Colonic mucosa (tissue), 4 donors: ENCODE measurements at regions not wholly inside any gene's neighbourhood (a gene's known extent, or its start where the extent isn't known, plus 50 kb on each side); places are given as distances from the start of the nearest gene placed in this dataset.

Experiments
- DNase-seq: peaks from one replicate; pipeline ENCODE4 v3.0.0-alpha.2; 2020
- H3K27ac ChIP-seq: fragments of 200-600 bp; one replicate; pipeline ENCODE4 v1.8.0; 2021
- H3K27me3 ChIP-seq: fragments of 200-600 bp; one replicate; pipeline ENCODE4 v1.8.0; 2021
- H3K36me3 ChIP-seq: fragments of 200-600 bp; one replicate; pipeline ENCODE4 v1.8.0; 2021
- H3K4me1 ChIP-seq: fragments of 200-600 bp; one replicate; pipeline ENCODE4 v1.8.0; 2021; ENCODE audit warnings: mild to moderate bottlenecking
- H3K4me3 ChIP-seq: fragments of 200-600 bp; one replicate; pipeline ENCODE4 v1.8.0; 2021
- H3K9ac ChIP-seq, 2 donors: one replicate each; pipeline ENCODE4 v1.7.0; 2013; ENCODE audit warnings: control low read depth in 2 of 2, low read depth in 2 of 2, low read length in 2 of 2
- H3K9me3 ChIP-seq: fragments of 200-600 bp; one replicate; pipeline ENCODE4 v1.8.0; 2021
- intact Hi-C: fragments of 100-400 bp; cut with DNase I; formaldehyde crosslinking; loops from one replicate; pipeline ENCODE4 v1.14.1; 2022
- TF ChIP-seq, protein P1 (sequence below): fragments of 200-600 bp; IDR thresholded peaks from one replicate; pipeline ENCODE4 v1.8.0; 2022; ENCODE audit warnings: antibody characterized with exemption, mild to moderate bottlenecking
- donor health status: healthy.
- donor health status: DM: no; HTN: no; CAD: no.
- donor health status: DM: no; HTN: no; CAD: no.

DNA sequence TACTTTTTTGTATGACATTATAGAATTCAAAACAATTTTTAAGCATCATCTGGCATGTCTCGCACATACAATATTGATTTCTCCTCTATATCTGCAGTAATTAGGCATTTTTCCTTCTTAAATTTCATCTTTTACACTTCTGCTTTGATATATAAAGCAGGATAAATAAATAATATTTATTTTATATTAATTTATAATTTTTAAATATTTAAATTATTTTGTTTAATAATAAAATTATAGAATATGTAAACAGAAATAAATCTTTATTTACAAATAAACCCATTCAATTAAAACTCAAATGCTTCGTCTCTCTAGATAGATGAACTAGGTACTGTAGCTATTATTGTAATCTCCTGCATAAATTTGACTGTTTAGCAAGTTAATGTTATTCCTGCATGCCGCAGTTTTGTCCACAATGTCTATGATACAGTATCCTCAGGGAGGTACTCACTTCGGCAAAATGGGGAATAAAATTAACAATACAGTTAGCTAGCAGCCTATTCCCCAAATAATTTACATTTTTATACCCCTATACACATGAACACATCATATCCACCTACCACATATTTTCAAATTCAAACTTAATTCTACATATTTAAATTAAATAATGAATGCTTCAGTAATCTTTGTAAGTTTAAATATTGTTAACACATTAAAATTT, 473.6 kb upstream of the SLC10A2 start:
- H3K36me3 ChIP-seq = no peaks in the 10 kb centered on the region
- H3K4me3 ChIP-seq = no peak overlapping the region
- intact Hi-C loops = no loop called here
- no peaks in the 10 kb centered on the region for H3K9me3 ChIP-seq
- no peaks in the 10 kb centered on the region for H3K4me1 ChIP-seq
- TF ChIP-seq, protein P1, sequence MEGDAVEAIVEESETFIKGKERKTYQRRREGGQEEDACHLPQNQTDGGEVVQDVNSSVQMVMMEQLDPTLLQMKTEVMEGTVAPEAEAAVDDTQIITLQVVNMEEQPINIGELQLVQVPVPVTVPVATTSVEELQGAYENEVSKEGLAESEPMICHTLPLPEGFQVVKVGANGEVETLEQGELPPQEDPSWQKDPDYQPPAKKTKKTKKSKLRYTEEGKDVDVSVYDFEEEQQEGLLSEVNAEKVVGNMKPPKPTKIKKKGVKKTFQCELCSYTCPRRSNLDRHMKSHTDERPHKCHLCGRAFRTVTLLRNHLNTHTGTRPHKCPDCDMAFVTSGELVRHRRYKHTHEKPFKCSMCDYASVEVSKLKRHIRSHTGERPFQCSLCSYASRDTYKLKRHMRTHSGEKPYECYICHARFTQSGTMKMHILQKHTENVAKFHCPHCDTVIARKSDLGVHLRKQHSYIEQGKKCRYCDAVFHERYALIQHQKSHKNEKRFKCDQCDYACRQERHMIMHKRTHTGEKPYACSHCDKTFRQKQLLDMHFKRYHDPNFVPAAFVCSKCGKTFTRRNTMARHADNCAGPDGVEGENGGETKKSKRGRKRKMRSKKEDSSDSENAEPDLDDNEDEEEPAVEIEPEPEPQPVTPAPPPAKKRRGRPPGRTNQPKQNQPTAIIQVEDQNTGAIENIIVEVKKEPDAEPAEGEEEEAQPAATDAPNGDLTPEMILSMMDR = no peak
- DNase-seq = no peak
- no peaks in the 10 kb centered on the region for H3K27me3 ChIP-seq
- no peak overlapping the region for H3K9ac ChIP-seq
- H3K27ac ChIP-seq = no peak overlapping the region

DNA sequence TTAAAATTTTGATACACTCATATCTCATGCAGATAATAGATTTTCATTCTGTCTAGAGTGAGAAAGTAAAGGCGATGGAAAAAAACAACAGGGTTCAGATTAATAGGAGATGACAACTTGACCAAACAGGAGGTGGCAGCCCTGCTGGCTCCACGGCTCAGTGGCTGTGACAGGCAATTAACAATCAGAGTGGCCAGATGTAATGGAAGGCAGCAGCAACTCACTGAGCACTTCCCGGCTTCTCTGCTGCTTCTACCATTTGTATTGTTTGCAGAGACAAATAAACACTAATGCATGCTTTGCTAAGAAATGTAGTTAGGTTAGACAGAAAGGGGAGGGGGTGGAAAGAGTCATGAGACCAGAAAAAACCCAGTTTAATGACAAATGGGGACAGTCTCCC, 473.0 kb upstream of the SLC10A2 start:
- H3K9me3 ChIP-seq = no peaks in the 10 kb centered on the region
- H3K27ac ChIP-seq = no peak overlapping the region
- TF ChIP-seq, protein P1 = no peak
- no peak for DNase-seq
- intact Hi-C loops = no loop called here
- H3K4me3 ChIP-seq = no peak overlapping the region
- no peaks in the 10 kb centered on the region for H3K4me1 ChIP-seq
- no peak overlapping the region for H3K9ac ChIP-seq
- no peaks in the 10 kb centered on the region for H3K36me3 ChIP-seq
- no peaks in the 10 kb centered on the region for H3K27me3 ChIP-seq

DNA sequence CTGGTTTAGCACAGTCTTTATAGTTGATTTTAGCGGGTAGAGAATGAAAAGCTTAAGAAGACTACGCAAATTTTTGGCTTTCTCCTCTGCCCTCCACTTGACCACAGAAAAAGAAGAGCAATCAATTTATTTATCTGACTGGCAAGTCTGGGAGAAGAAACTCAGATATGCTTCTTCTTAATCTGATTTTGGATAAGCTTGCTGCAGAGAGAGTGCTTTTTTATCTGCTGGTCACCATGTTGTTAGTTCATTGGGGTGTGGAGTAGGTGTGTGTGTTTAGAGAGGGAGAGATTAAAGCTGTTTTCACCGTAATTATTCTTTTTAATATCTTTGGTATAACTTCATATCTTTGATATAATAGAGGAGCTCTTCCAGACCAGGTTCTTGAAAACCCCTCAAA, 471.4 kb upstream of the SLC10A2 start:
- Histone ChIP-seq H3K4me1 (no peaks in the 10 kb centered on the region), H3K9ac (no peak overlapping the region), H3K27me3 (no peaks in the 10 kb centered on the region), H3K9me3 (no peaks in the 10 kb centered on the region), H3K4me3 (no peak overlapping the region), H3K36me3 (no peaks in the 10 kb centered on the region), H3K27ac (no peak overlapping the region)
- no peak for DNase-seq
- intact Hi-C loops = no loop called here
- TF ChIP-seq, protein P1 = no peak

DNA sequence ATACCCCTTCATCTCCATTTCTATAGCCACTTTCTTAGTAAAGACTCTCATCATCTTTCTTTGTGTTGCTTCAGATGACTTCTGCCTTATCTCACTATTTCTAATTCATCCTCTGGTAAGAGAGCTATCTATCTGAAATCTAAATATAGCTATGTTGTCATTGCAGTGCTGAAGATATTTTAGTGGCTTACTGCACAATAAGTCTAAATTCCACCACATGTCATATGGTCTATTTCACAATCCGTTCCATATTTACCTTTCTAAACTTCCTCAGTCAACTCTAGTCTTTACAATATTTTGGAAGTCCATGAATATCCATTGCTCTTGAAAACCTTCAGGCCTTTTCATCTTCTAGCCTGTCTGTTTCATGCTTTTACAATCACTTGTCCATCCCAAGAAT, 465.1 kb upstream of the SLC10A2 start:
- Histone ChIP-seq H3K4me1 (no peaks in the 10 kb centered on the region), H3K27ac (no peak overlapping the region), H3K27me3 (no peaks in the 10 kb centered on the region), H3K36me3 (no peaks in the 10 kb centered on the region), H3K9me3 (no peaks in the 10 kb centered on the region), H3K4me3 (no peak overlapping the region), H3K9ac (no peak overlapping the region)
- TF ChIP-seq, protein P1 = no peak
- intact Hi-C loops = no loop called here
- no peak for DNase-seq

DNA sequence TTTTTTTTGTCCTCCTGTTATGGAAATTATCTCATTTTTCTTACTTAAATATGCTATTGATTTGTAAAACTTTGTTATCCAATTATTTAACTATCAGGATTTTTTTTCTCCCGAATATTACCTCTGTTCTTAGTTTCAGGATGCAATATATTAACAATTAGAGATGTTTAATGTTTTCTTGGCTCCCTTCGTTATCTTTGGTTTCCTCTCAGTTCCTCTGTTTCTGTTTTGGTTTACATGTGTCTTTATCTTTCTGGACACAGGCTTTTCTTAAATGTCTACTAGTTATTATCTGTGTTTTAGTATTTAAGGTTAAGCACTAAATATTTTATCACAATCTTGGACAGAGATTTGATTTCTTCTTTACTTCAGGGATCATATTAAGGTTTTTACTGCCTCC, 462.2 kb upstream of the SLC10A2 start:
- Histone ChIP-seq H3K27ac (no peak overlapping the region), H3K4me3 (no peak overlapping the region), H3K9me3 (no peaks in the 10 kb centered on the region), H3K27me3 (no peaks in the 10 kb centered on the region), H3K36me3 (no peaks in the 10 kb centered on the region), H3K4me1 (no peaks in the 10 kb centered on the region), H3K9ac (no peak overlapping the region)
- TF ChIP-seq, protein P1 = no peak
- DNase-seq = no peak
- intact Hi-C loops = no loop called here
